HUES64 (cell line): ENCODE measurements at regions not wholly inside any gene's neighbourhood (a gene's known extent, or its start where the extent isn't known, plus 50 kb on each side); places are given as distances from the start of the nearest gene placed in this dataset.
"Not testable (repeated sequence)": the region's sequence is repeated elsewhere in the genome, so short reads cannot be mapped to it uniquely, and the experiment has no call there.

Source experiments
- H3K27ac ChIP-seq: 2 replicates; pipeline ENCODE4 v1.7.0; 2013; ENCODE audit warnings: low read depth, low read length, inconsistent platforms
- H3K27me3 ChIP-seq: 2 replicates; pipeline ENCODE4 v1.6.1; 2013; ENCODE audit warnings: mild to moderate bottlenecking, low read length; ENCODE audit not compliant: insufficient read depth
- H3K36me3 ChIP-seq: 2 replicates; pipeline ENCODE4 v1.6.1; 2013; ENCODE audit warnings: mild to moderate bottlenecking, low read length; ENCODE audit not compliant: insufficient read depth
- H3K4me1 ChIP-seq: 2 replicates; pipeline ENCODE4 v1.6.1; 2013; ENCODE audit warnings: mild to moderate bottlenecking, low read length, moderate library complexity; ENCODE audit not compliant: insufficient read depth
- H3K4me3 ChIP-seq: 2 replicates; pipeline ENCODE4 v1.5.1; 2013; ENCODE audit warnings: mild to moderate bottlenecking, low read length, moderate library complexity
- H3K9ac ChIP-seq: 2 replicates; pipeline ENCODE4 v1.6.1; 2013; ENCODE audit warnings: mild to moderate bottlenecking, low read depth, low read length
- H3K9me3 ChIP-seq: 2 replicates; pipeline ENCODE4 v1.6.1; 2013; ENCODE audit warnings: low read depth, low read length; ENCODE audit not compliant: insufficient read depth
- WGBS: fragments of 150-250, 120-280 bp; methylation state at CpG from one replicate; pipeline ENCODE4 v1.1.7; 2013; ENCODE audit warnings: missing lambda C conversion rate; 5-methylcytosine and 5-hydroxymethylcytosine counted together

- no peaks in the 10 kb centered on the region for H3K27me3 ChIP-seq
- 100% methylated on average over 1 of the region's 1 CpG for WGBS
- H3K36me3 ChIP-seq: no peaks in the 10 kb centered on the region
- no peak overlapping the region for H3K4me3 ChIP-seq
- no peak overlapping the region for H3K9ac ChIP-seq
- H3K27ac ChIP-seq: no peak overlapping the region
- H3K9me3 ChIP-seq: no peaks in the 10 kb centered on the region
- H3K4me1 ChIP-seq: no peaks in the 10 kb centered on the region
These were observed 228.0 kb downstream of the SHOX start for GRCh38 chrX:858542-859078.

GRCh38 chrX:857376-857775 is 226.8 kb downstream of the SHOX start:
- Histone ChIP-seq H3K4me1 (no peaks in the 10 kb centered on the region), H3K9me3 (no peaks in the 10 kb centered on the region), H3K27ac (no peak overlapping the region), H3K36me3 (no peaks in the 10 kb centered on the region), H3K27me3 (no peaks in the 10 kb centered on the region), H3K9ac (no peak overlapping the region), H3K4me3 (no peak overlapping the region)
- WGBS: 87% methylated on average over 5 of the region's 5 CpGs

GRCh38 chrX:856566-857290 is 226.1 kb downstream of the SHOX start:
- Histone ChIP-seq H3K9ac (no peak overlapping the region), H3K27ac (no peak overlapping the region), H3K36me3 (no peaks in the 10 kb centered on the region), H3K4me1 (no peaks in the 10 kb centered on the region), H3K27me3 (no peaks in the 10 kb centered on the region), H3K4me3 (no peak overlapping the region), H3K9me3 (no peaks in the 10 kb centered on the region)
- WGBS: 79% methylated on average over 10 of the region's 14 CpGs

- peaks cover 12% of the 10 kb centered on the region for H3K4me1 ChIP-seq
- 88% methylated on average over 6 of the region's 7 CpGs for WGBS
These were observed 222.7 kb downstream of the SHOX start for GRCh38 chrX:853304-853703.

GRCh38 chrX:850471-850916 is 219.9 kb downstream of the SHOX start:
- no peaks in the 10 kb centered on the region for H3K9me3 ChIP-seq
- H3K36me3 ChIP-seq: no peaks in the 10 kb centered on the region
- no peak overlapping the region for H3K27ac ChIP-seq
- peaks cover 14% of the 10 kb centered on the region for H3K4me1 ChIP-seq
- no peaks in the 10 kb centered on the region for H3K27me3 ChIP-seq
- no peak overlapping the region for H3K9ac ChIP-seq
- no peak overlapping the region for H3K4me3 ChIP-seq
- WGBS: 19% methylated on average over 11 of the region's 11 CpGs

More at GRCh38 chrX:853304-853703, 222.7 kb downstream of the SHOX start:
- no peak overlapping the region for H3K27ac ChIP-seq
- H3K4me3 ChIP-seq: no peak overlapping the region
- no peaks in the 10 kb centered on the region for H3K27me3 ChIP-seq
- no peaks in the 10 kb centered on the region for H3K36me3 ChIP-seq
- H3K9ac ChIP-seq: no peak overlapping the region
- no peaks in the 10 kb centered on the region for H3K9me3 ChIP-seq

GRCh38 chrX:848386-848785 is 217.8 kb downstream of the SHOX start:
- no peaks in the 10 kb centered on the region for H3K27me3 ChIP-seq
- H3K27ac ChIP-seq: no peak overlapping the region
- no peaks in the 10 kb centered on the region for H3K36me3 ChIP-seq
- 68% methylated on average over 6 of the region's 6 CpGs for WGBS
- peaks cover 14% of the 10 kb centered on the region for H3K4me1 ChIP-seq
- no peaks in the 10 kb centered on the region for H3K9me3 ChIP-seq
- H3K4me3 ChIP-seq: no peak overlapping the region
- H3K9ac ChIP-seq: no peak overlapping the region

GRCh38 chrX:843306-843705 is 212.7 kb downstream of the SHOX start:
- Histone ChIP-seq H3K36me3 (no peaks in the 10 kb centered on the region), H3K27ac (no peak overlapping the region), H3K9ac (no peak overlapping the region), H3K9me3 (no peaks in the 10 kb centered on the region), H3K4me1 (peaks cover 2% of the 10 kb centered on the region; the same call in 1 of the 2 replicates), H3K4me3 (no peak overlapping the region), H3K27me3 (no peaks in the 10 kb centered on the region)
- WGBS: 62% methylated on average over 12 of the region's 13 CpGs

- Histone ChIP-seq H3K9ac (no peak overlapping the region), H3K27me3 (no peaks in the 10 kb centered on the region), H3K4me1 (no peaks in the 10 kb centered on the region), H3K9me3 (peaks cover 14% of the 10 kb centered on the region), H3K36me3 (no peaks in the 10 kb centered on the region), H3K27ac (no peak overlapping the region), H3K4me3 (no peak overlapping the region)
- WGBS: 93% methylated on average over 13 of the region's 13 CpGs
These were observed 210.0 kb downstream of the SHOX start for GRCh38 chrX:840556-840955.

GRCh38 chrX:838666-839065 is 208.1 kb downstream of the SHOX start:
- not testable (repeated sequence) for H3K4me1 ChIP-seq, H3K4me3 ChIP-seq, H3K9ac ChIP-seq, H3K27me3 ChIP-seq, H3K27ac ChIP-seq, H3K36me3 ChIP-seq
- peaks cover 14% of the 10 kb centered on the region for H3K9me3 ChIP-seq
- WGBS: 83% methylated on average over 13 of the region's 13 CpGs

- not testable (repeated sequence) for H3K4me3 ChIP-seq, H3K36me3 ChIP-seq, H3K27ac ChIP-seq, H3K4me1 ChIP-seq, H3K9ac ChIP-seq, H3K27me3 ChIP-seq
- WGBS: 84% methylated on average over 3 of the region's 3 CpGs
- H3K9me3 ChIP-seq: peaks cover 23% of the 10 kb centered on the region
These were observed 205.3 kb downstream of the SHOX start for GRCh38 chrX:835857-836256.

GRCh38 chrX:830532-830931 is 199.9 kb downstream of the SHOX start:
- H3K36me3 ChIP-seq: no peaks in the 10 kb centered on the region
- H3K4me3 ChIP-seq: no peak overlapping the region
- H3K9ac ChIP-seq: no peak overlapping the region
- H3K27me3 ChIP-seq: no peaks in the 10 kb centered on the region
- H3K27ac ChIP-seq: peak overlapping the region; percentile 46; the same call in 1 of the 2 replicates
- H3K4me1 ChIP-seq: peaks cover 15% of the 10 kb centered on the region
- H3K9me3 ChIP-seq: 0 out of 2 replicates have a peak, but pooled peaks cover 10% of the 10 kb centered on the region
- WGBS: 34% methylated on average over 6 of the region's 6 CpGs
